HG02885 (cell line): ENCODE measurements at regions not wholly inside any gene's neighbourhood (a gene's known extent, or its start where the extent isn't known, plus 50 kb on each side); places are given as distances from the start of the nearest gene placed in this dataset.

Experiments used
- ATAC-seq: cut with Tn5 transposase; IDR thresholded peaks from one replicate; pipeline ENCODE4 v1.9.1; 2021; ENCODE audit warnings: mild to moderate bottlenecking; ENCODE audit not compliant: unreplicated experiment, poor library complexity

DNA sequence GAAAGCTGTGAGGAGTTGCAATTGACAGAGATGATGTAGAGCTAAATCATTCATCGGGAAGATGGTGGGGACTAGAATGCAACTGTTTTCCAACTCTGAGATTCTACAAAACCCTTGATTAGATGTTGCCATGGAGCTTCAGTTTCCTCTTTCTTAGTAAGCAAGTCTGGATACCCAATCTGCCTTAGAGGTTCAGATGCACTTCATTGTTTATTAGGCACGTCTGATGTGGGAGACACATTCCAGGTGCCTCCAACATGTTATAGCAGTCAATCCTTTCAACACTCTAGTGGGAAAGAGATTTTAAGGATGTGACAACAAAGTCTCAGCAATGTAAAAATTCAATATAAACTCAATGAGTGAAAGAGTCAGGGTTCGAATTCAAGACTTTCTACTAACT lies 291.3 kb upstream of the PHYHIPL start:
- ATAC-seq, result no peak

DNA sequence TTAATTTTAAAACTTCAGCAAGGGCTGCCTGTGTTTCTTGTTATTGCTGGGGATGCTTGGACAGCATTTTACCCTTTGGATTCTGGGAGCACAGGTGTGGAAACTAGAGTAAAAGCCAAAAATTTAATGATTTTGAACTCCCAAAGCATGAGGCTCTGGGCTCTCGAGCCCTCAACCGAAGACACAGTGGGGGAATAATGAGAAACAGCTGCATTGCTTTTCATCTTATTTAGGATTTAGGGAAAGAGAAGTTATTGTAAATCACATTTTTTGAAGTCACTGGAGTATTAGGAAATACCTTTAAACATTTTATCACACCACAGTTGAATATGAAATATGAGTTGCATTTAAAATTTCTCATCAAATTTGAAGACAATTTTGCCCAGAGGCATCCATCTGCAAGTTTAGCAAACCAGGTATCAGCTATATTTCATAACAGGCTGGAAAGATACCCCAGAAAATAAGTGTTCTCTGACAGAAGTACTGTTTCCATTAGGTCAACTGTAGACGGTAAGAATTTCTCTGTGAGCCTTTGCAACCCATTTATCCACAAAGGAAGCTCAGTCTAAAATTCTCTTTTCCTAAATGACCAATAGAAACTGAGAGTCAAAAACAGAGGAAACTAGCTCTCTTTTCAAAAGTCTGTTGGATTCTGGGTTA lies 290.6 kb upstream of the PHYHIPL start:
- no peak for ATAC-seq

DNA sequence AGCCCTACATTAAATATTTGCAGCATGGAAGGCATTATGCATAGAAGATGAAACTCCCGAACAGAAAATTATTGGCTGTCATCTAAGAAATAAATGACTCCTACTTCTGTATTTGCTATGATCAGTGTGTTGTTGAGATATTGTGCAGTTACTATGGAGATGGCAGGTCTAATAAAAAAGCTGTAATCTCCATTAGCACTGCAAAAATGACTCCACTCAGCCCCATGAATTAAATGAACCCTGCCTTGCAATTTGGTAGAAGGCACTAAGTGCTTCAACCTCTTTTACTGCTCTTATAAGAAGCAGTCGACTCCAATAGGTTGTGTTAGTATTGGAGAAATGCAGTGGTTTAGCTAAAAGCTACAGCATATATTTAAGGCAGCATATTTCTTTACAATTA lies 290.0 kb upstream of the PHYHIPL start:
- no peak for ATAC-seq

DNA sequence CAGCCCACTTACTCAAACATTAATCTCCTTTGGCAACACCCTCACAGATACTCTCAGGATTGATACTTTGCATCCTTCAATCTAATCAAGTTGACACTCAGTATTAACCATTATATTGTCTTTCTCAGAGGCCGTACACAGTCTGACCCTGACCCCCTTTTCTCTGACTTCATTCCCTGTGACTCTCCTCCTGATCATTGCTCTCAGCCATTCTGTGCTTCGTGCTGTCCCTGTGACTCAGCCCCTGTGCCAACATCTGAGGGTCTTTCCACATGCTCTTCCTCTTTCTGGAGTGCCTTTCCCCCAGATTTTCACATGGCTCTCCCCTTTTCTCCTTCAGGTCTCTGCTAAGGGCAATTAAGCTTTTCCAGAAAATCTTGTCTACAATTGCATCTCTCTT lies 289.0 kb upstream of the PHYHIPL start:
- ATAC-seq, result no peak

DNA sequence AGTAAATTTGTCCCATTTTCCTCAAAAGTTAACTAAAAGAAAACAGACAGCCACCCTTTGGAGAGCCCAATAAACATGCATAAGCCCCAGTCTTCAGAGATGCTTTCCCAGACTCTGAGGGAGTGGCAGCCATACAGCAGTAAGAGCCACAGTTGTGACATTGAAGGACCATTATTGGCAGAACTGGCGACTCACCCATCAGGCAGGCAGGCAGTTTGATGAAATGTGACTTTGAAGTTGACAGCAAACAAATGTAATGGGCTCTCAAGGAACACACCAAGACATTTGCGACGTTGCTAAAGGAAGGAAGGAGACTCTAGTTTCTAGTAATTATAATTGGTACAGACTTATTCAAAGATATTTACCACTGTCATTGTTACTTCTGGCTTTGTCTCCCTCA lies 287.5 kb upstream of the PHYHIPL start:
- no peak for ATAC-seq

DNA sequence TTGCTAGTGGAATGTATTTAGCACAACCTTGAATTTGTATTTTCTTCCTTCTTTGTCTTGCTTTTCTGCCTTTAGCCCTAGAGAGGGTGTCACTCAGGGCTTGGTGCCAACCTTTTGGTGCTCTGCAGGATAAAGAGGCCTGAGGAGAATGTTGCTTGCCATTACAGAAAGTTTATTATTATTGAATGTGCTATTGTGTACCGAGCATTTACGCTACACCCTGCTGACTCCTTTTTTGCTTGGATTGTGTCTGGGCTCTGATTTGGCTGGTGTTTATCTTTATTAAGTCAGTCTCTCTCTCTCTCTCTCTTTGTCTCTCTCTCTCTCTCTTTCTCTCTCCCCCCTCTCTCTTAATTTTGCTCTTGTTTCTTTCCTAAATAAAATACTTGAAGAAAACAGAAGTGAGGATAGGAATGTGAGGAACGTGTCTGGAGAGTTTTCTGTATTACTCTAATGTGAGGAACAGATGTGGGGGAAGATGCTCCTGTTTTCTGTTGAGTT lies 284.4 kb upstream of the PHYHIPL start:
- ATAC-seq, result no peak

DNA sequence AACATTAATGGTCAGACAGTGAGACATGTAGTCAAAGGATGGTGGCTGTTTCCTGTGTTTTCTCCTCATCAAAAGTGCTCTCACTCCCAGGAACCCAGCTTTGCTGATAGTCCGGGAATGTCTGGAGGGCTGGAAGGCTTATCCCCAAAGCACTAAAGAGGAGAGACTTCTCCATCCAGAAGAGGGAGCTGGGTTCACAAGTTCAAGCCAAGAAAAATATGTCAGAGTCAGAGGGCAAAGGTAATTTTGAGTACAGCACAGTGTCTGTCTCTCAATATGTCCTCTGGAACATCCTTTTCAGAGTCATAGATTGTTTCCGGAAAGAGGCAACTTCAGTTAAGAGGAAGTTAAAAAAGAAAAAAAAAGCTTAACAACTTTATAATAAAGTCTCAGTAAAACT lies 281.5 kb upstream of the PHYHIPL start:
- ATAC-seq, result no peak

DNA sequence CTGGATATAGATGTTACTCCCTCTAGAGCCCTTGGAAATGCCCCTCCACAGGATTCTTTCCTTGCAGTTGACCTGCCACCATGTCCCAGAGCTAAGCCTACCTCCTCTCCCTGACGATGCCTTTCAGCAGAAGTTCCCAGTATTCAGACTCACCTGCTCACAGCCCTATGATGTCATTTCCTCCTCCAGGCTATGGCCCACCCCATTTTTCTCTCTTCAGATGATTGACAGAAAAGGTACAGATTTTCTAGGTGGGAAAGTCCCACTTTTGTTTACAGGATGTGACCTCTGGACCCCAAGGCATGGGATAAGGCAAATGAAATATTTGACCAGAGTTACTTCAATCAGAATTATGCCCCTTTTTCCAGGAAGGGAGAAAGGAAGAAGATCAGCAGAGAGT lies 280.2 kb upstream of the PHYHIPL start:
- ATAC-seq, result no peak

DNA sequence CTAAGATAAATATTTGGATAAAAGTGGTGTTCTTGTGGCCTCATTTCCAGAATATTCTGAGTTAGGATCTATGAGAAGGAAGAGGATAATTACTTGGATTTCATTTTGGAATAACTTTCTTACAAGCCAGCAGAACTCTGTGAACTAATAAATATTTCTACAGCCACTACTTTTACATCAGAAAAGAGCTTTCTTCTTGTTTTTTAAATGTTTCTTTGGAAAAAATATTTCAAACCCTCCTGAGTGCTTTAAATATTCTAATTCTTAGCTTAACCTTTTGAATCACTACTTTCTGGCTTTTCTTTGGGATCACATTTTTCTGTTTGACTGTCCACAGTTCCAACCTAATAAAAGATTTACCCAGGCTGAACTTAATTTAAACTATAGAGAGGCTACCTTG lies 279.2 kb upstream of the PHYHIPL start:
- no peak for ATAC-seq

DNA sequence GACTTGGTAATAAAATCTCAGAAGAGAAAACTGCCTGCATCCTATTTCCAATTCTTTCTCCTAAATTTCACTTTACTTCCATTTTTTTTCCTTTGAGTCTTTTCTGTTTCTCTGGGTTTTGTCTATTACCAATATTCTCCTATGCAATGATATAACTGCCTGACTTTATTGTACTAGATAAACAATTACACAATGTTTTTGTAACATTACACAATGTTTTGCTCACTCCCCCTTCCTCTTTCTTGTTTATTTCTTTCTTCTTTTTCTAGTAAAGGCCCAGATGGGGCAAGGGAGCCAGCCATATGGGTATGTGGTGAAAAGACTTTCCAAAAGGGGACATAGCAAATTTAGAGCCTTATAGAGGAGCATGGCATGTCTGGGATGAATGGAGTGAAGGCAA lies 278.7 kb upstream of the PHYHIPL start:
- no peak for ATAC-seq

DNA sequence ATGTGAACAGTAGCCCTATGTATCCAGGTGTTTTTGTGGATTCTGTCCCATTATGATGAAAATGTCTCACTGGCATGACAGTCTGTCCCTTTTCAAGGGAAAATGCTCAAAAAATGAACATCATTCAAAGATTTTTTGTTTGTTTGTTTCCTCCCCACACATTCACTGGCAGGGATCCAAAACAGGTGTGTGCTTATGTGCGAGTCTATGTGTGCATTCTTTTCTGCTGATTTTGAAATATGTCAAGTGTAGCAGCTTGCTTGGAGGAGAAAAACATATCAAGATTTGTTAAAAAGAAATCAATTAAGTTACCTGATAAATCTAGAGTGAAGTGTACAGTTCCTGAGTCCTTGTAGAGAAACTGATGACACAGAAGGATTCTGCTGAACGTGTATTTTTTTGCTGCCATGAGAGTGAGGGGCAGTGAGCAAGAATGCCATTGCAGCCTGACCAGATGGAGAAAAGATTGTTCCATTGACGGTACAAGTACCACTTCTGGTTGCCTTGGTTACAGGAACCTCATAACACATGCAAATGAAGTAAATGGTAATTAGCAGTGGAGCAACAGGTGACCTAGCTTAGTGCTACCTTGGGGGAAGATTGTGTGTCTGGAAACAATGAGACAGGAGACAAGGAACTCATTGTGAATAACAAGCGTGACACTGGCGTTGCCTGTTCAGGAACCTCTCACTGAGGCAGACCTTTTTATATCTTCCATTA lies 277.4 kb upstream of the PHYHIPL start:
- no peak for ATAC-seq

DNA sequence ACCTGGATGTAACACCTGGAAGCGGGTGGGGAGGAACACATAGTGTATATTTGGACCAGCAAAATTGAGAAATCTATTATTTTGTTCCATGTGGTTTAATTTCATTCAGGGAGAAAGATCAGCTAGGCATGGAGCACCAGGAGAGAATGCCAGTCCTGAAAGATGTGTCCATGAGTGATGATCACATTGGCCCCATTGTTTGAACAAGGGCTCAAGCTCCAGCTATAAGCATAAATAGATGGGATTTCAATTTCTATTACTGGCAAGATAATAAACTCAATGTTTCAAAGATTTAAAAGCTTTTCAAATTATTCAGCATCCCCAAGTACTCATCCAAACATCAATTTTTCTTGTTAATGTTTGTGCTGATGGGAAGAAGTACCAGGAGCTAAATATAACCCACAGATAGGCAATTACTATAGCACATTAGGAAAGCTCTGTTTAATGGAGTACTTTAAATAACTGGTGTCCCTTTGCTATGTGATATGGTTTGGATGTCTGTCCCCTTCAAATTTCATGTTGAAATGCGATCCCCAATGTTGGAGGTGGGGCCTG lies 275.3 kb upstream of the PHYHIPL start:
- no peak for ATAC-seq

DNA sequence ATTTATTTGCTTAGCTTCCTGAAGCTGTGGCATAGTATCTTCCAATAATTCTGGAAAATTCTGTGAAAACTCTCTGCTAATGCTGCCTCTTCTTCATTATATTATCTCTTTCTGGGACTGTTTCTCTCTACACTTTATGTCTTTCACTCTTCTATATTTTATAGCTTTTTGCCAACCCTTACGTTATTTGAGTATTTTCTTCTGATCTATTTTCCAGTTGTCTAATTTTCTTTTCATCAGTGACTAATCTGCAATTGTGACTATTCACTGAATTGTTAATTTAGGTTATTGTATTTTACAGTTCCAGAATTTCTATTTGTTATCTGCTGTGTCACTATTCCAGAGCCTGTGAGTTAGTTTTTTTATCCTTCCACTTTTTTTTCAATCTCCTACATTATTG lies 273.4 kb upstream of the PHYHIPL start:
- ATAC-seq, result no peak

DNA sequence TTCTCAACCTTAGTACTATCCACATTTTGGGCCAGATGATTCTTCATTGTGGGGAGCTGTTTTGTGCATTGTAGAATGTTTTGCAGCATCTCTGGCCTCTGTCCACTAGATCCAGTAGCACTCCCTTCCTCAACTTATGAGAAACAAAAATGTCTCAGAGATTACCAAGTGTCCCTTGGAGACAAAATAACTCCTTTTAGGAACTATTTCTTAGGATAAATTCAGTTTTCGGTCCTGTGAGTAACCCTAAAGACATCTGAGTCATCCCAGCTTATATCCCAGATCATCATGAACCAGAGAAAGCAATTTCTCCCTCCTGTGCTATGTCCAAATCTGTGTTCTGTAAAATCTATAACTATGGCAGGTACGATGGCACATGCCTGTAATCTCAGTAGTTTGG lies 266.6 kb upstream of the PHYHIPL start:
- ATAC-seq, result no peak

DNA sequence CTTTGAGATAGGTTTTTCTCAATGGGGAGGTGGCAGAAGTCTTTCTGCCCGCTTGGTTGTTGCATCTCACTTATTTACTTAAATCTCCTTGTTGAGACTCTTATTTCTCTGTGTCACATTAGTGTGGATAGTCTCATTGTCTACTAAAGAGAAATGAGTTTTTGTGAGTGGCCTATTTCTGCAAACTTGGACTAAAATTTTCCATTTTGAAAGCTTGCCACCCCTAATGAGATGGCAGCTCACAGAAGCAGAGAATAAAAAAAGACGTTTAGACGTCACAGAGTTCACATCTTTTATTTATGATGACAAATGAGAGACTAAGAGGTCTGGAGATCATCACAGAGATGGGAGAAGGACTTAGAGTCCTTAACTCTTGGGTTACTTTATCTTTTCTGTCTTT lies 262.7 kb upstream of the PHYHIPL start:
- ATAC-seq, result no peak

DNA sequence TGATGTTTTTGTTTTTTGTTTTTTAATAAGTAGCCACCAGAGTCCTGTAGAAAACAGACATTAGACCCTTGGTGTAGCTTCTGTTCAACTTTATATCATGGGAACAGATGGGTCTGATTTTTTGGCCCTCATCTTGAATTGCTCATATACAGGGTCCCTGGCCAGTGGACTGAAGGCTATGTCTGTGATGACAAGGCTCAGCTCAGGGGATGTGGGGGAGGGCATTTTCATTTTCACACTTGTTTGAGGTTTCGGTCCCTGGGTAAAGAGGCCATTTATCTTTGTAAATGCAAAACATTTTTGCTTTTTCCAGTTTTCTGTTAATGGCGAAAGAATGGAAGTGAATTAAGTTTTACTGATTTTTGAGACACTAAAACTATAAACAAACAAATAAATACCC lies 257.6 kb upstream of the PHYHIPL start:
- ATAC-seq, result peak; percentile 69

DNA sequence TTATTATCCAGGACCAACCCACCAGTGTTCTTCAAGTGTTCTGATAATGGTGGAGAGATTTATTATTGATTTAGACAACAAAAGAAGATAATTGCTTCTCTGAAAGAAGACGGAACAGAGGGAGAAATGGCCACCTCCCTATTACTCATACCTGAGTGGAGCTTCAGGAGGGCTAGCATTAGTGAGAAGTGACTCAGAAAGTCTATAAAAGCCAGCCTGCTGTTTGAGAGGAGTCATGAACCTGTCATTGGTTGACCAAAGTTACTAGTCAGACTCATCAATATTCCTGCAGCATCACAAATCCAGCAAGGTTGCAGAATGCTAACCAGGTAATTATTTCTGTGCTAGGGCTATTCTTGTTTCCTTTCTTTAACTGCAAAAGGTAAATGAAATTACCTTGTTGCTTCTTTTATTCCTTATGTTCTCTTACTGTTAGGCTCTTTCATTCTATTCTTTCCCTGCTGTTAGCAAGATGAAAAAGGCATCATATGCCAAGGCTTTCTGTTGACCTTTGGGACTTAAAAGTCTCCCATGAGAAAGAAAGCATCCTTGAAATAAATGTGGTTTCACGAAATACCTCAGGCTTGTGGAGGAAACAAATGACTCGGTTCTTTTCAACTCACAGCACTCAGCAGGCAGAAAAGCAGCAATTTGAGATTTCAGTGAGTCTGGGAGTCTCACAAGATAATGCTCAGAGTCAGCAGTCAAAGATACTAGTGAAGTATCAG lies 256.4 kb upstream of the PHYHIPL start:
- ATAC-seq, result no peak

DNA sequence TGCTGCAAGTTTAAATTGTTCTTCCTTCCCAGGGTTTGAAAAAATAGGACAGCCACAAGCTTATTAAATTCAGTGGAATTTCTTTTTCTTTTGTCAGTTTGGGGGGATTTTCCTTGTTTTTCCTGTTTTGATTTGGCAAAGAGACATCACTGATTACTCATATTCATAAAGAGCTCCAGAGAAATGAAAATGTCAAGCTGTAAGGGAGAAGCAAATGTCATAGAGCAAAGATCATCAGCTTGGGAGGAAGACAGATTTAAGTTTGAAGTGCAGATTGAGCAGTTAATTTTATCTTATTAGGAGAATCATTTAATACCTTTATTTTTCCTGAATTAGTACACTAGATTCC lies 255.8 kb upstream of the PHYHIPL start:
- ATAC-seq, result no peak

DNA sequence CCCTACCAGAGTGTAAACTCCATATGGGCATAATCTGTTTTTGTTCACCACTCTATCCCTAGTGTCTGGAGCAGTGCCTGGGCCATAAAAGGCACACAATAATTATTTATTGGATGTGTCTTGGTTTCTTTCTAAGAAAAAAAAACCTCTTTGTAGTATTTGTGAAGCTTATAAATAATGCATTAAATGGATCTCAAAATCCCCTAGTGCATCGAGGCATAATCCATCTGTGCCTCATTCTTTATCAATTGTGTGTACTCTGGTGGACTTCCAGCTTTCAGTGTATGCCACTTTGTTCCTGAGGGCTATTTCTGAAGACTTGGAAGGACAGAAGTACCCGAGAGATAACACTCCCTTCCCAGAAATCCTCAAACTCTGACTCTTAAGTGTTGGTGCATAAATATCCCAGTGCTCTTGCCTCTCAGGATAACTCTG lies 255.0 kb upstream of the PHYHIPL start:
- ATAC-seq, result no peak

DNA sequence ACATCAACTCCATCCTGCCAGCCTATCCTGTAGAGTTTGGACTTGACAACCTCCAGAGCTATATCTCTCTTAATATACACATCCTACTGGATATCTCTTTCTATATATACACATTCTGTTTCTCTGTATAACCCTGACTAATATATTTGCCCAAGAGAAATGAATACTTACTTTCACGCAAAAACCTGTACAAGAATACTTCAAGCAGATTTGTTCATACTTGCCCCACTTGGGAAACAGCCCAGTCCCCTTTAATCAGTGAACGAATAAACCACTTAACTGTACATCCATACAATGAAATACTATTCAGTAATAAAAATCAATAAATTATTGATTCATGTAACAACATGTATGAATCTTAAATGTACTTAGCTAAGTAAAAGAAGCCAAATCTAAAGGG lies 251.1 kb upstream of the PHYHIPL start:
- no peak for ATAC-seq

DNA sequence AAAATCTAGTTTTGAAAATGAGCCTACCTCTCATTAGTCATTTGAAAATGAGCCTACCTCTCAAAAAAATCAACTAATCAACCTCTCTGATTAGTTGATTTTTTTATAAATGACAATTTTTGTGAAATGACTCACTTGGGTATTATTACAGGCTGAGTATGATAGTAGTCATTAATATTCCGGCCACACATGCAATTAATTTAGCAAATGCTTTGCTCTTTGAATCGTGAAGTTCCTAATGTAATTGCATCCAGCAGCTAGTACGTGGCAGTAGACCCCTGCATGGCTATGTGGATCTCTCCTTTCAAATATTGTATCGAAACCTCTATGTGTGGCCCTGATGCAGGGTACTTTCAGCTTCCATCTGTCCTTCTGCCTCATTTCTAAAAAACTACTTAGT lies 245.9 kb upstream of the PHYHIPL start:
- no peak for ATAC-seq
